MM.1S (cell line): ENCODE measurements at regions not wholly inside any gene's neighbourhood (a gene's known extent, or its start where the extent isn't known, plus 50 kb on each side); places are given as distances from the start of the nearest gene placed in this dataset.

Source experiments
- DNase-seq: peaks from one replicate; pipeline ENCODE4 v3.0.0-alpha.2; 2015
- H2AFZ ChIP-seq: fragments of 300-600 bp; sonication (generic); 2 replicates; pipeline ENCODE4 v1.6.0; 2016; ENCODE audit warnings: antibody characterized with exemption, low read length
- H3F3A ChIP-seq: fragments of 300-600 bp; sonication (generic); 2 replicates; pipeline ENCODE4 v1.6.1; 2016; ENCODE audit warnings: mild to moderate bottlenecking, antibody characterized with exemption, low read length, moderate library complexity, mixed read lengths; ENCODE audit not compliant: insufficient read depth
- H3K27ac ChIP-seq: fragments of 300-600 bp; sonication (generic); 2 replicates; pipeline ENCODE4 v1.5.1; 2016; ENCODE audit warnings: mild to moderate bottlenecking, low read length
- H3K27me3 ChIP-seq: fragments of 300-600 bp; sonication (generic); replicated peaks from 2 replicates; pipeline ENCODE4 v1.6.0; 2016; ENCODE audit warnings: low read length; ENCODE audit not compliant: insufficient read depth
- H3K36me3 ChIP-seq: fragments of 300-600 bp; sonication (generic); replicated peaks from 2 replicates; pipeline ENCODE4 v1.6.1; 2016; ENCODE audit warnings: mild to moderate bottlenecking, low read length, mixed read lengths; ENCODE audit not compliant: insufficient read depth
- H3K4me1 ChIP-seq: fragments of 300-600 bp; sonication (generic); 2 replicates; pipeline ENCODE4 v1.6.1; 2016; ENCODE audit warnings: low read length, mixed read lengths
- H3K4me2 ChIP-seq: fragments of 300-600 bp; sonication (generic); 2 replicates; pipeline ENCODE4 v1.6.0; 2016; ENCODE audit warnings: low read depth, low read length
- H3K4me3 ChIP-seq: fragments of 300-600 bp; sonication (generic); 2 replicates; pipeline ENCODE4 v1.5.1; 2016; ENCODE audit warnings: low read length, mixed read lengths
- H3K79me2 ChIP-seq: fragments of 300-600 bp; sonication (generic); 2 replicates; pipeline ENCODE4 v1.6.1; 2016; ENCODE audit warnings: mixed run types, low read length, mixed read lengths
- H3K9ac ChIP-seq: fragments of 300-600 bp; sonication (generic); 2 replicates; pipeline ENCODE4 v1.6.1; 2016; ENCODE audit warnings: low read length, mixed read lengths
- H3K9me2 ChIP-seq: fragments of 300-600 bp; sonication (generic); replicated peaks from 2 replicates; pipeline ENCODE4 v1.6.1; 2016; ENCODE audit warnings: mild to moderate bottlenecking, low read length, mixed read lengths; ENCODE audit not compliant: insufficient read depth
- H3K9me3 ChIP-seq: fragments of 300-600 bp; sonication (generic); replicated peaks from 2 replicates; pipeline ENCODE4 v1.6.1; 2016; ENCODE audit warnings: mild to moderate bottlenecking, low read length, mixed read lengths; ENCODE audit not compliant: insufficient read depth
- H4K20me1 ChIP-seq: fragments of 300-600 bp; sonication (generic); 2 replicates; pipeline ENCODE4 v1.6.1; 2016; ENCODE audit warnings: mild to moderate bottlenecking, low read length, moderate library complexity, mixed read lengths; ENCODE audit not compliant: insufficient read depth
- EZH2 ChIP-seq: fragments of 300-600 bp; sonication (generic); optimal IDR thresholded peaks from 2 replicates; pipeline ENCODE3; 2017; ENCODE audit warnings: low read depth, mild to moderate bottlenecking, antibody characterized with exemption, low read length, mixed read lengths
- EZH2phosphoT487 ChIP-seq: fragments of 300-600 bp; sonication (generic); IDR thresholded peaks from 2 replicates; pipeline ENCODE4 v1.6.1; 2018; ENCODE audit warnings: antibody characterized with exemption, low read length
- TF ChIP-seq, protein P1 (sequence below): fragments of 300-600 bp; sonication (generic); IDR thresholded peaks from 2 replicates; pipeline ENCODE4 v1.5.1; 2016; ENCODE audit warnings: antibody characterized with exemption, low read length, mixed read lengths

DNA sequence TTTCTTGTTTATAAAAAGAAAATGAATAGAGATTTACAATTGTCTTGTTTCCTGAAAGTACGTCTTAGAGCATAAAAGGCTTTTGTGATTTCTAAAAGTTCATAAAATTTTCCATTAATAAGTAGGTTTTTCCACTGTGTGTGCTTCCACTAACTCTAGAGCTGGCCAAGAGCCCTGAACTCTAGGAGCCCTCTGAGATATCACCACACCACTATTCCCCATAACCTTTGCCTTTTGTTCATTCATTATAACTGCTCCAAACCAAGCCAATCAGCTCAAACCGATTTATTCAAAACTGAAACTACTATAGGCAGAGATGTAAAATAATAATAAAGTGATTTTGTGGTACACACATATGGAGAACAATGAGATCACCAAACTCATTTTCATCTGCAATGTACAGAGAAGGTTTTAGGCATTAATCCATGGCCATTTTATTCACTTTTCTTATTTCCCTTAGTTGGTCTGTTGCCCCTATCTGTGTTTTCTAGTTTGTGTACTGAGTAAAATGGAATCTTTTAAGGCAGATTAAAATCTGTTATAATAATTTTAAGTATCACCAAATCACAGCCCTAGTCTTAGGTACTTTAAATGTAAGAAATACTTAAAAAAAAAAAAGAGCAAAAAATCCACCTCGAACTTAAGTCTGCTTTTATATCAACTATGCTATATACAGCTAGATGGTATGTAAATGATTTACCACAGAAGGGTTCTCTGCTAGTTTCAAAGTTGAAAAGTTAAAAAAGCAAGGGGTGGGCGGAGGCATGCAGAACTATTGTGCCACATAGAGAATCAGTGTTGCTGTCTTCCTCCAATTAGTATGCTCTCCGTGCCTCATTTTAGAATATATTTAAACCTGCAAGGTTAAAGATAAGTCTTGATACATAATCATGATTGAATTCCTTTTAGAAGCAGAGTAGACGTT lies 311.3 kb downstream of the KLF12 start:
- H3K36me3 ChIP-seq = no peaks in the 10 kb centered on the region
- no peaks in the 10 kb centered on the region for H3F3A ChIP-seq
- H3K4me1 ChIP-seq = no peaks in the 10 kb centered on the region

DNA sequence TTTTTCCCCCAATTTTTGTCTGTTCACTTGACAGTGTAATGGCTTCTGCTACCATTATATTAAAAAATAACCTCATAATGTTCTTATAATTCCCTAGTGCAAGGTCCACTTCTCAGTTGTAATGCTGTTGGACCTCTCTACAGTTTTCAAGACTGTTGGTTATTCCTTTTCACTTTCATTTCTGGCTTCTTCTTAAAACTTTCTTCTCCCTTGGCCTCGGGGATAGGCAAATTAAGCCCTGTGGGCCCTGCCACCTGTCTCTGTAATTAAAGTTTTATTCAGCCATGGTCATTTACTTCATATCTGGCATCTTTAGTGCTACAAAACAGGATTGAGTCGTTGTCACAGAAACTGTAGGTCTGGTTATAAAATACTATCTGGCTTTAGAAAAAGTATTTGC lies 313.5 kb downstream of the KLF12 start:
- Histone ChIP-seq H3K9me2 (no peaks in the 10 kb centered on the region), H3K4me2 (no peak overlapping the region), H3F3A (no peaks in the 10 kb centered on the region), H3K9me3 (no peaks in the 10 kb centered on the region), H3K4me1 (no peaks in the 10 kb centered on the region), H2AFZ (no peak overlapping the region), H3K9ac (no peak overlapping the region), H3K27me3 (no peaks in the 10 kb centered on the region), H3K36me3 (no peaks in the 10 kb centered on the region), H4K20me1 (no peaks in the 10 kb centered on the region), H3K27ac (no peak overlapping the region), H3K4me3 (no peak overlapping the region), H3K79me2 (no peaks in the 10 kb centered on the region)
- no peak for DNase-seq
- TF ChIP-seq, protein P1, sequence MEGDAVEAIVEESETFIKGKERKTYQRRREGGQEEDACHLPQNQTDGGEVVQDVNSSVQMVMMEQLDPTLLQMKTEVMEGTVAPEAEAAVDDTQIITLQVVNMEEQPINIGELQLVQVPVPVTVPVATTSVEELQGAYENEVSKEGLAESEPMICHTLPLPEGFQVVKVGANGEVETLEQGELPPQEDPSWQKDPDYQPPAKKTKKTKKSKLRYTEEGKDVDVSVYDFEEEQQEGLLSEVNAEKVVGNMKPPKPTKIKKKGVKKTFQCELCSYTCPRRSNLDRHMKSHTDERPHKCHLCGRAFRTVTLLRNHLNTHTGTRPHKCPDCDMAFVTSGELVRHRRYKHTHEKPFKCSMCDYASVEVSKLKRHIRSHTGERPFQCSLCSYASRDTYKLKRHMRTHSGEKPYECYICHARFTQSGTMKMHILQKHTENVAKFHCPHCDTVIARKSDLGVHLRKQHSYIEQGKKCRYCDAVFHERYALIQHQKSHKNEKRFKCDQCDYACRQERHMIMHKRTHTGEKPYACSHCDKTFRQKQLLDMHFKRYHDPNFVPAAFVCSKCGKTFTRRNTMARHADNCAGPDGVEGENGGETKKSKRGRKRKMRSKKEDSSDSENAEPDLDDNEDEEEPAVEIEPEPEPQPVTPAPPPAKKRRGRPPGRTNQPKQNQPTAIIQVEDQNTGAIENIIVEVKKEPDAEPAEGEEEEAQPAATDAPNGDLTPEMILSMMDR = no peak
- TF ChIP-seq EZH2phosphoT487 = no peak
- no peak for TF ChIP-seq EZH2

More for the DNA sequence above, 311.3 kb downstream of the KLF12 start:
- H3K27me3 ChIP-seq = no peaks in the 10 kb centered on the region
- H3K9me2 ChIP-seq = no peaks in the 10 kb centered on the region
- no peak overlapping the region for H2AFZ ChIP-seq
- no peak overlapping the region for H3K4me3 ChIP-seq
- TF ChIP-seq, protein P1 = no peak
- TF ChIP-seq EZH2 (no peak), EZH2phosphoT487 (no peak)
- no peak overlapping the region for H3K9ac ChIP-seq
- H3K4me2 ChIP-seq = no peak overlapping the region
- no peak overlapping the region for H3K27ac ChIP-seq
- H3K9me3 ChIP-seq = no peaks in the 10 kb centered on the region
- DNase-seq = no peak
- no peaks in the 10 kb centered on the region for H4K20me1 ChIP-seq
- no peaks in the 10 kb centered on the region for H3K79me2 ChIP-seq

DNA sequence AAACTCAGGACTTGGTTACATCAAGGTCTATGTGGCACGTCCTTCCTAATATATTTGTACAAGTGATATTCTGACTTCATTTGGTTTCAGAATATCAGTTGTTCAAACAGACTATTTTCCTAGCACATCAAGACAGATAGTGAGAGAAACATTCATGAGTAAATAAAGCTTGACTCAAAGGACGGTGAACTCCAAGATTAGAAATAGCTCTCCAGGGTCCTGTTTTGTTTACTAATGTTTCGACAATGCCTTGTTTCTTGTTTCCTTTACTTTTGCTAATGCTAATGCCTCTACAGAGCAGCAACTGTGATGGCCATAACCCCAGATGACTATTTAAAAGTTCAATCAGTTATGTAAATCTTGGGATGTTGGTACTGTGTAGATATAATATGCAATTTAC lies 313.9 kb downstream of the KLF12 start:
- no peaks in the 10 kb centered on the region for H3K79me2 ChIP-seq
- H3K9me2 ChIP-seq = no peaks in the 10 kb centered on the region

More for the DNA sequence above, 313.9 kb downstream of the KLF12 start:
- Histone ChIP-seq H3K27ac (no peak overlapping the region), H3K4me2 (no peak overlapping the region), H3K27me3 (no peaks in the 10 kb centered on the region), H4K20me1 (no peaks in the 10 kb centered on the region), H3F3A (no peaks in the 10 kb centered on the region), H3K36me3 (no peaks in the 10 kb centered on the region), H3K9ac (no peak overlapping the region), H3K9me3 (no peaks in the 10 kb centered on the region), H3K4me3 (no peak overlapping the region), H2AFZ (no peak overlapping the region), H3K4me1 (no peaks in the 10 kb centered on the region)
- DNase-seq = no peak
- TF ChIP-seq, protein P1 = no peak
- no peak for TF ChIP-seq EZH2phosphoT487
- no peak for TF ChIP-seq EZH2
